OCI-LY1 (cell line): ENCODE measurements at regions not wholly inside any gene's neighbourhood (a gene's known extent, or its start where the extent isn't known, plus 50 kb on each side); places are given as distances from the start of the nearest gene placed in this dataset.
A peak's percentile ranks its signal among the peaks of the same experiment; 100 is the strongest.

Source experiments
- H2AFZ ChIP-seq: fragments of 200-600 bp; sonication (generic), shearing (Covaris generic); 2 replicates; pipeline ENCODE4 v1.6.0; 2014; ENCODE audit warnings: antibody characterized with exemption, mild to moderate bottlenecking, low read length
- H3F3A ChIP-seq: fragments of 200-600 bp; sonication (generic), shearing (Covaris generic); 2 replicates; pipeline ENCODE4 v1.6.0; 2014; ENCODE audit warnings: mild to moderate bottlenecking, antibody characterized with exemption, low read length, moderate library complexity; ENCODE audit not compliant: insufficient read depth
- H3K27ac ChIP-seq: fragments of 200-600 bp; sonication (generic); 2 replicates; pipeline ENCODE4 v1.5.1; 2014; ENCODE audit warnings: low read length, mixed run types, mild to moderate bottlenecking, low read depth; ENCODE audit not compliant: poor library complexity, severe bottlenecking
- H3K27me3 ChIP-seq: fragments of 200-600 bp; sonication (generic); 2 replicates; pipeline ENCODE4 v1.6.0; 2014; ENCODE audit warnings: antibody characterized with exemption, mild to moderate bottlenecking, low read length, moderate library complexity; ENCODE audit not compliant: insufficient read depth
- H3K36me3 ChIP-seq: fragments of 200-600 bp; sonication (generic); 2 replicates; pipeline ENCODE4 v1.6.1; 2014; ENCODE audit warnings: mild to moderate bottlenecking, antibody characterized with exemption, low read length, moderate library complexity, mixed read lengths; ENCODE audit not compliant: insufficient read depth
- H3K4me1 ChIP-seq: fragments of 200-600 bp; sonication (generic); 2 replicates; pipeline ENCODE4 v1.5.1; 2014; ENCODE audit warnings: mild to moderate bottlenecking, low read length, moderate library complexity; ENCODE audit not compliant: insufficient read depth, severe bottlenecking
- H3K4me2 ChIP-seq: fragments of 200-600 bp; sonication (generic), shearing (Covaris generic); 2 replicates; pipeline ENCODE4 v1.6.1; 2014; ENCODE audit warnings: low read length
- H3K4me3 ChIP-seq: fragments of 200-600 bp; sonication (generic); 2 replicates; pipeline ENCODE4 v1.5.1; 2014; ENCODE audit warnings: low read length, low read depth, mild to moderate bottlenecking, mixed read lengths; ENCODE audit not compliant: poor library complexity, severe bottlenecking
- H3K79me2 ChIP-seq: fragments of 200-600 bp; shearing (Covaris generic); 2 replicates; pipeline ENCODE4 v1.6.1; 2016; ENCODE audit warnings: mixed run types, low read length, mixed read lengths; ENCODE audit not compliant: insufficient read depth
- H3K9ac ChIP-seq: fragments of 200-600 bp; sonication (generic), shearing (Covaris generic); 2 replicates; pipeline ENCODE4 v1.6.1; 2014; ENCODE audit warnings: mild to moderate bottlenecking, low read length, mixed read lengths
- H3K9me2 ChIP-seq: fragments of 200-600 bp; sonication (generic), shearing (Covaris generic); 2 replicates; pipeline ENCODE4 v1.6.1; 2014; ENCODE audit warnings: low read depth, mild to moderate bottlenecking, low read length, mixed read lengths
- H3K9me3 ChIP-seq: fragments of 200-600 bp; shearing (Covaris generic); 2 replicates; pipeline ENCODE4 v1.6.1; 2014; ENCODE audit warnings: low read length, mixed read lengths
- H4K20me1 ChIP-seq: fragments of 200-600 bp; sonication (generic), shearing (Covaris generic); 2 replicates; pipeline ENCODE4 v1.6.0; 2016; ENCODE audit warnings: mild to moderate bottlenecking, low read length; ENCODE audit not compliant: insufficient read depth
- EZH2 ChIP-seq: fragments of 200-600 bp; sonication (generic), shearing (Covaris generic); IDR thresholded peaks from 2 replicates; pipeline ENCODE4 v1.8.0; 2017; ENCODE audit warnings: borderline replicate concordance, mixed run types, mild to moderate bottlenecking, antibody characterized with exemption, low read length, moderate library complexity, mixed read lengths
- TF ChIP-seq, protein P1 (sequence below): fragments of 200-600 bp; sonication (generic), shearing (Covaris generic); IDR thresholded peaks from 2 replicates; pipeline ENCODE4 v1.5.1; 2017; ENCODE audit warnings: mild to moderate bottlenecking, antibody characterized with exemption, low read length, moderate library complexity, mixed read lengths

DNA sequence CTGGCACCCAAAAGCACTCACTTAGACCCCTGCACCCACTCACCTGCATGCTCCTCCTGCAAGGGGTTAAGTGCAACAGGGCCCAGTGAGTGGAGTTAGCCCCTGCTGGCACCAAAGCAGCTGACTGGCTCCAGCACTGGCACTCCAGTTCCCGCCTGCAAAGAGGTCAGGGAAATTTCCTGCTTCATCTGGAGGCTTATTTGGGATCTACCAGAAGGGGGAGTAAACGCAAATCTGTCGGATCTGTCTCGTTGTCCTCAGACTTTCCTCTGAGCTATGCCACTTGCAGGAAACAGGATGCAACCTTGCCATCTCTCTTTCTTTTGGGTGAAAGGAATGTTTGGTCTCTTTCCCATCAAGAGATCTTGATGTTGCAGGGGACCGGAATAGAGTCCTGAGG lies 435.6 kb downstream of the PCDH10 start:
- no peaks in the 10 kb centered on the region for H3K27me3 ChIP-seq
- H3K4me3 ChIP-seq, result no peak overlapping the region
- no peak overlapping the region for H3K27ac ChIP-seq
- no peaks in the 10 kb centered on the region for H3K79me2 ChIP-seq
- no peaks in the 10 kb centered on the region for H3K36me3 ChIP-seq
- H3F3A ChIP-seq, result no peaks in the 10 kb centered on the region
- no peak overlapping the region for H3K4me2 ChIP-seq
- no peaks in the 10 kb centered on the region for H4K20me1 ChIP-seq
- no peaks in the 10 kb centered on the region for H3K9me2 ChIP-seq
- no peak overlapping the region for H2AFZ ChIP-seq
- H3K4me1 ChIP-seq, result peaks cover 10% of the 10 kb centered on the region
- TF ChIP-seq EZH2, result no peak
- TF ChIP-seq, protein P1, sequence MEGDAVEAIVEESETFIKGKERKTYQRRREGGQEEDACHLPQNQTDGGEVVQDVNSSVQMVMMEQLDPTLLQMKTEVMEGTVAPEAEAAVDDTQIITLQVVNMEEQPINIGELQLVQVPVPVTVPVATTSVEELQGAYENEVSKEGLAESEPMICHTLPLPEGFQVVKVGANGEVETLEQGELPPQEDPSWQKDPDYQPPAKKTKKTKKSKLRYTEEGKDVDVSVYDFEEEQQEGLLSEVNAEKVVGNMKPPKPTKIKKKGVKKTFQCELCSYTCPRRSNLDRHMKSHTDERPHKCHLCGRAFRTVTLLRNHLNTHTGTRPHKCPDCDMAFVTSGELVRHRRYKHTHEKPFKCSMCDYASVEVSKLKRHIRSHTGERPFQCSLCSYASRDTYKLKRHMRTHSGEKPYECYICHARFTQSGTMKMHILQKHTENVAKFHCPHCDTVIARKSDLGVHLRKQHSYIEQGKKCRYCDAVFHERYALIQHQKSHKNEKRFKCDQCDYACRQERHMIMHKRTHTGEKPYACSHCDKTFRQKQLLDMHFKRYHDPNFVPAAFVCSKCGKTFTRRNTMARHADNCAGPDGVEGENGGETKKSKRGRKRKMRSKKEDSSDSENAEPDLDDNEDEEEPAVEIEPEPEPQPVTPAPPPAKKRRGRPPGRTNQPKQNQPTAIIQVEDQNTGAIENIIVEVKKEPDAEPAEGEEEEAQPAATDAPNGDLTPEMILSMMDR, result peak; percentile 27; the same call in 1 of the 2 replicates
- no peaks in the 10 kb centered on the region for H3K9me3 ChIP-seq
- no peak overlapping the region for H3K9ac ChIP-seq

DNA sequence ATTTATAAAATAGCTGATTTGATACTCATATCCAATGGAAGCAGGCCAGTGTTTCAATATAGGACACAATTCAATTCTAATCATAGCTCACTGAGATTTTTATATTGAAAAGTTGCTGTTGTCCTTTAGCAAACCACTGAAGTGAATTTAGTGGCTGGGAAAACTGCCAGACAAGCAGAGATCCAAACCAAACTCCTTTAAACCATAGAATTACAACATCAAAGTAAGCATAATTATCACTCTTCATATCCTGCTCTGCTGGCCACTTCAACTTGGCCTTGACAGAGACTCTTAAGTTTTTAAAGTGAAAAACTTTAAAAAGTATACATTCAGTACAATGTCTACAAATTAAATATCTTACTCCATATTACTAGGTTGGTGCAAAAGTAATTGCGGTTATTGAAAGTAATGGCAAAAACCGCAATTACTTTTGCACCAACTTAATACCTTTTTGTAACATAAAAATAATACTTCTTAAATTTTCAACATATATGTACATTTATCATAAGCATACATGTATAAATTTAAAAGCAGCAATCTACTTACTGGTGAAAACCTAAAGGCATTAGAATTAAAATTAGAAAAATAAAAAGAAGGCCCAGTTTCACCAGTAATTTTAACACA lies 433.0 kb downstream of the PCDH10 start:
- no peaks in the 10 kb centered on the region for H3K79me2 ChIP-seq
- H3F3A ChIP-seq, result no peaks in the 10 kb centered on the region
- no peaks in the 10 kb centered on the region for H3K27me3 ChIP-seq
- no peaks in the 10 kb centered on the region for H3K9me3 ChIP-seq
- H3K27ac ChIP-seq, result no peak overlapping the region
- no peaks in the 10 kb centered on the region for H4K20me1 ChIP-seq
- TF ChIP-seq EZH2, result no peak
- TF ChIP-seq, protein P1, result no peak
- no peaks in the 10 kb centered on the region for H3K36me3 ChIP-seq
- no peaks in the 10 kb centered on the region for H3K9me2 ChIP-seq
- no peak overlapping the region for H3K4me3 ChIP-seq
- H2AFZ ChIP-seq, result no peak overlapping the region
- no peak overlapping the region for H3K4me2 ChIP-seq
- peaks cover 10% of the 10 kb centered on the region for H3K4me1 ChIP-seq
- no peak overlapping the region for H3K9ac ChIP-seq

DNA sequence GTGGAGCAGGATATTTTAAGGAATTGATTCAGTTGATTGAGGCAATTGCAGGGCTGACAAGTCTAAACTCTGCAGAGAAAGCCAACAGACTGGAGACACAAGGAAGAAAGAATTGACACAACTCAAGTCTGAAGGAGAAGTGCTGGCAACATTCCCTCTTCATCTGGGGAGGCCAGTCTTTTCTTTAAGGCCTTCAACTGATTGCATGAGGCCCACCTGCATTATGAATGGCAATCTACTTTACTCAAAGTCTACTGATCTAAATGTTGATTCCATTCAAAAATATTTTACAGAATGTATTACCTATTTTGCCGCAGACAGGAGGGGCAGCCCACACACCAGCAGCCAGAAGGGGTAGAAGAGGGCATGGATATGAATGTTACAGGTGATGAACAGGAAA lies 425.2 kb downstream of the PCDH10 start:
- TF ChIP-seq, protein P1, result no peak
- no peak for TF ChIP-seq EZH2

More for the DNA sequence above, 425.2 kb downstream of the PCDH10 start:
- no peaks in the 10 kb centered on the region for H3F3A ChIP-seq
- H2AFZ ChIP-seq, result no peak overlapping the region
- no peaks in the 10 kb centered on the region for H3K36me3 ChIP-seq
- H3K27ac ChIP-seq, result no peak overlapping the region
- H3K9me3 ChIP-seq, result no peaks in the 10 kb centered on the region
- H3K79me2 ChIP-seq, result no peaks in the 10 kb centered on the region
- peaks cover 10% of the 10 kb centered on the region for H3K4me1 ChIP-seq
- no peak overlapping the region for H3K4me2 ChIP-seq
- H4K20me1 ChIP-seq, result no peaks in the 10 kb centered on the region
- H3K9me2 ChIP-seq, result no peaks in the 10 kb centered on the region
- H3K4me3 ChIP-seq, result no peak overlapping the region
- H3K27me3 ChIP-seq, result no peaks in the 10 kb centered on the region
- no peak overlapping the region for H3K9ac ChIP-seq
